Islet of Langerhans (tissue), 1 donor: ENCODE measurements at regions not wholly inside any gene's neighbourhood (a gene's known extent, or its start where the extent isn't known, plus 50 kb on each side); places are given as distances from the start of the nearest gene placed in this dataset.

Experiments used
- FAIRE-seq: peaks from one replicate; lab custom pipeline; 2011; peaks lifted over from hg19 to GRCh38; lab: Jason Lieb, UNC

DNA sequence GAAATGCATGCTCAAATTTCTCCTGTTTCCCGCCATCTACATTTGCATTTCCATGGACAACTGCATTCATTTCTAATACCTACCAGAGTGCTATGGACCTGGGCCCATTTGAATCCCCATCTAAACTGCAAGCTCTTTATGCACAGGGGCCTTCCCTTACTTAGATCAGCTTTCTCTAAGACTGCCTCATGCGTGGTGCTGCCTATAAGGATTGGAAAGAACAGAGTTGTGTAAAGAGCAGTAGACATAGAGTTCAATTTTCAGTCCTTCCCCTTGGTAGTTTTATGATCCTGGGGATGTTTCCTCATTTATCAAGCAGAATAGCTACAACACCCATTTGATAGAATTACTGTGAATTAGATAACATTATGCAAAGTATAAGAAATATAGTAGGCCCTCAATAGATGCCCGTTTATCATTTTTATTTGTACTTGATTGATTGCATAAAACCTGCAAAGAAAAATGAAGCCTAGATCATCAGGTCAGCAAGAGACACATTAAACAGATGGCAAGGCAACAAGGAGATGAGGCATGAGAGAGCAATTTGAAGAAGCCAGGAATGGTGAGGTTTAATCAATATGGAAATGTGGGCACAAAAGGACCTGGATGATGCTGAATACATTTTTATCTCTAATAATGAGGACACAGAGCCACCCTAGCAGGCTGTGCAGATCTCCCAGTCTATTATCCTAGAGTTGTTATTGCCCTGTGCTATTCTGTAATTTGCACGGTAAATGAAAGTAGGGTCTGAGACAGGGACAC, 359.7 kb downstream of the FAM181B start:
- FAIRE-seq, result no peak

DNA sequence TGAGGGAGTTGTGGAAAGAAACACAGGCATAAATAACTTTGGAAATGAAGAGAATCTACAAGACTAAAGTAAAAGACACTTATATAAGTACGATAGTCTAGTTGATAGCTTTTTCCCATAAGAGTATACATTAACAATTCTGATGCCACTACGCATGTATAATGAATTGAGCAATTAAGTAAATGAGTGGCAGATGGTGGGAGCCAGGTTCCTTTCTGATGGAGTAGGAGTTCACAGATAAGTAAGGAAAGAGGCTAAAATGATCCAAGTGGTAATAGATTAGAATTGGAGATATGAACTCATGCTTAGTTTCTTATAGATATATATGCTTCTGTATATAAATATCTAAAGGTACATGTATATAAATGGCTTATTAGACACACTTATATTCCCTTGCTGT, 368.3 kb downstream of the FAM181B start:
- FAIRE-seq, result no peak

DNA sequence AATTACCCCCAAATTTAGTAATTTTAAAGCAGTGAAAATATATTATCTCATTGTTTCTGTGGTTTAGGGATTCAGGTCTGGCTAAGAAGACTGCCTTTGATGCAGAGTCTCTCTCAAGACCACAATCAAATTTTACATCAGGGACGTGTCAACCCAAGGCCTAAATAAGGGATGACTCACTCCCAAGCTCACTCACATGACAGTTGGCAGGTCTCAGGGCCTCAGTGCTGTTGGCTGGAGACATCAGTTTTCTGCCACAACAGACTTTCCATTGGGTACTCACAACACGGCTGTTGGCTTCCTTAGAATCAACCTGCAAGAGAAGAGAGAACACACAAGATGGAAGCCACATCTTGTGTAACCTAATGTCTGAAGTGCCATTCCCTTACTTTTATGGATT, 377.3 kb downstream of the FAM181B start:
- FAIRE-seq, result no peak

DNA sequence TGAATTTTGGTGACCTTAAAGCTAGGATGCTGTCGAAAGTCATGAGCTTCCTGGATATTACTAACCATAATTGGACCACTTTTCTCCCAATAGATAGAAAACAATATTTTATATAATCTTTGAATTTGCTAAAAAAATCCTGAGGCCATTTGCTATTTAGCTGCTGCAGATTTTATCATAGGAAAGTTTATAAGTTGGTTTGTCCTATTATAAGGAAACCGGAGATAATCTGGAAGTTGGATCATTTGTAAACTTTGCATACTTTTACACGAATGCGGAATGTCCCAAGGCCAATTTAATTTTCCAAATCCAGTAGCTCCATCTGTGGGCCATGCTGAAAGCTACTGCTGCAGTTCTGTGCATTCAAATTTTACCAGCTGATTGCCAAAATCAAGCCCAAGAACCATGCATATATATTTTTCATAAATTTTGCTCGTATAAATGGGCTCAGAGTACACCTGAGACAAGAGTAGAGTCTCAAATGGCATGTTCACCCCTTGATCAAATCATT, 378.3 kb downstream of the FAM181B start:
- FAIRE-seq, result no peak

DNA sequence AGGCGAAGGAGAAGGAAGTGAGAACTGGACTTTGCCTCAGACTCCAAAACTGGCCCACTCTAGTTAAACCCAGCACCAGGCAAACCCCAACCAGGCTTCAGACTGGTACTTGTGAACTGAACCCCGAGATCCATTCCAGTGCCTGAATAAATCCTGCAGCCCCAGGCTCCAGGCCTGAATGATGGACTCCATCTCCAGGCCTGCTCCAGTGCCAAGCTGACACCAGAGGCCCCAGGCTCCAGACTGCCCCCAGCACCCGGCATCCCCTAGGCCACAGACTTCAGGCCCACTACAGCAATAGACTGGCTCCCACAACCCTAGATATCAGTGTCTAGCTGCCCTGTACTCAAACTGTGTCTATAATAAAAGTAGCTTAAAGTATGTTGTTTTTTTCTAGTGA, 406.8 kb downstream of the FAM181B start:
- FAIRE-seq, result no peak

DNA sequence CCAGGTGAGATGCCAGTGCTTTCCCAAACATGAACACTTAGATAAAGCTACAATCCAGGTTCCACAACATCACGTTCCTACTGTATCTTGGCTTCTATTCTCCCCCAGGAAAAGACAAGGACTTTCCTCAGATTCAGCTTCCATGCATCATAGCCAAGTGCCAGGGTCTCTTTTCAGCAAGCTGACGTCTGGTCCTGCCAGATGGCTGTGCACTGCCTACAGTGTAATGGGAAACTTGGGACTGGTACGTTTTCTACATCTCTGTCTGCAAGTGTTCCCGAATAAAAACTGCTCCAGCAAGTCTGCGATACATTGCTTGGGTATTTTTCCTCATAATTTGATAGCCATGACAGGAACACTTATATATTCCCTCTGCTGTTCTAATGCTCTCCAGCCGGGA, 412.5 kb downstream of the FAM181B start:
- no peak for FAIRE-seq

DNA sequence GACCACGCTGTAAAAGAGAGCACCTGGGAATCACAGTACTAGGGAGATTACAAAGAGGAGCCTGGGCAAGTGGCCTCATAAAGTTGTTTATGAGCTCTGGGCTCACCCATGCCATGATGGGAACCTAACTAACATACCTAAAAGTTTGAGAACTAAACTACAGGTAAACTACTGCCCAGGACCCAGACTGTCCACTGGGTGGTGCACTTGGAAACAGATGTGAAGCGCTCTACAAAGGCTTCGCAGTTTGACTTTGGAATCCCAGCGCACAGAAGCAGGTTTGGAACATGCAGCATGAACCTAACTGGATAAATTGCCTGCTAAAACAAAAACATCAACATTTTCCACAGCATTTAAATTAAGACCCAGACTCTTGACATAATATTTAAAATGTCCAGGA, 418.6 kb downstream of the FAM181B start:
- no peak for FAIRE-seq

DNA sequence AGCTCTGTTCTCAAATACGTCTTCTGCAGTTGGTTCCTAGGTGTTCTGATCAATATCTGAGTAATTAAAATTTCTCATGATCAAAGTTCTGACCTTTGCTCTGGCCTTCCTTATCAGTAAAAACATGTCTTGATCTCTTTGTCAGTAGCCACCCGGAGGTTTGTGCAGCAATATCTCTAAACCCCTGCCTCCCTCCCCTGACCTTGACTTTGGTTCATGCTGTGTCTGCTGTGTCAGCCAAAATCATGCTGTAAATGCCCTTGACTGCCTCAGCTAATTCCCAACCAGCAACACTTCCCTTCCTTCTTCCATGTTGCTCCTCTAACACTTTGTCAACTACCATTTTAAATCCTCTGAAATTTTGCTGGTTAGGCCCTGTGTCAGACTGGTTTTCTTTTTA, 424.7 kb downstream of the FAM181B start:
- no peak for FAIRE-seq

DNA sequence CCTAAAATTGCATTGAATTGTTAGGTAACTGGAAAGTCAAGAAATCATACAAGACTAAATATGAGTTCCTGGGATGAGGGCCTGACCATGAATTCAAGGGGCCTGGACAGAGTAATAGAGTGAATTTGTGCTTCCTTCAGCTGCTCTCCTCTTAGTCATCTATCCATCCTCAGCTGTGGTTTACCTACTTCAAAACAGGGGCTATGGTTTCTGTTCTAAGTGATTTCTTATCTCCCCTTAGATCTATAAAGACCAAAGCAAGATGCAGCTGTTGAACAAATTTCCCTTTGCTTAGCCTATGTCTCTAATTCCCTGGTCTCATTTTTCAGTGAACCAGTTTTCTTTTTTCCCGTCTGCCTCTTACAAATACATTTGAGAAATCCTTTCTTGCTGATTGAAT, 428.5 kb downstream of the FAM181B start:
- FAIRE-seq, result no peak

DNA sequence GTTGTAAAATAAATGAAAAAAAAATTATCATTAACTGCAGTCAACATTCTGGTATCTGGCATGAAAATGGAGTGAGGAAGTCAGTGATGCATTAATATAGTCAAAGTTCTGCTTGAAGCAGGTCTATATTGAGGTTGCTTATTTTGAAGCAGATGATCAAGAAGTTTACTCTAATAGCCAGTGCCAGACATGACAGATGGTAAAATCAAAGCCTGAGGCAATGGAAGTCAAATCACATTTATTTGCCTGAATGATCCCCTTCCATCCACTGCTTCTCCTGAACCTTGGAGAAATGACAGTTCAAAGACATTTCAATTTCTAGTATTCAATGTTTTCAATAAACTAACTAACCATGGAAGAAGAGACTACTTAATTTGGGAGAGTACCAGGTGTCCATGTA, 430.0 kb downstream of the FAM181B start:
- no peak for FAIRE-seq

DNA sequence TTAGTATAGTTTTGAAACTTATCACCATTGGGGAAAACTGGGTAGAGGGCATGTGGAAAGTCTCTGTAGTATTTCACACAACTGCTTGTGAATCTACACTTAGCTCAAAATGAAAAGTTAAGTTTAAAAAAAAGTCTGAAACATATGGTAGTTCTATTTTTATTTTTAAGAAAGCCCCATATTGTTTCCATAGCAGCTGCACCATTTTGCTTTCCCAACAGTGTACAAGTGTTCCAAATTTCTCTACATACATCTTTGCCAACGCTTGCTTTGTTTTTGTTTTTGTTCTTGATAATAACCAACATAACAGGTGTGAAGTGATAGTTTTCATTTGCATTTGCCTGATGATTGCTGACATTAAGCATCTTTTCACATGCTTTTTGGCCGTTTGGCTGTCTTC, 445.2 kb downstream of the FAM181B start:
- FAIRE-seq, result no peak

DNA sequence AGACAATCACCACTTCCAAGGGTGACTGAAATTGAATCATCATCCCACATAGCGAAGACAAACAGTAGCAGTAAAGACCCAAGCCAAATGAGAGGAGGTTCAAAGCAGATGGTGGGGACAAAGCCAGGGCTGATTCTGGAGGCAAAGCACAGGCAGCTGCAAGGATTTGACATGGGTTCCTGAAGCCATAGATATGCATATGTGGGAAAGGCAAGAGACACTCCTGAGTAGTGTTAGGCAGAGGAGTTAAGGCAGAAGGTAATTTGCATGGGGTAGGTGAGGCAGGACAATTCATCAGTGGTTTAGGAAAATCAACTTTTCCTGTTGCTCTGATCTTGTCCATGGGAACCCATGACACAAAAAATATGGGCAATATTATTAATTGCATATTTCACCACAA, 462.8 kb downstream of the FAM181B start:
- FAIRE-seq, result no peak

DNA sequence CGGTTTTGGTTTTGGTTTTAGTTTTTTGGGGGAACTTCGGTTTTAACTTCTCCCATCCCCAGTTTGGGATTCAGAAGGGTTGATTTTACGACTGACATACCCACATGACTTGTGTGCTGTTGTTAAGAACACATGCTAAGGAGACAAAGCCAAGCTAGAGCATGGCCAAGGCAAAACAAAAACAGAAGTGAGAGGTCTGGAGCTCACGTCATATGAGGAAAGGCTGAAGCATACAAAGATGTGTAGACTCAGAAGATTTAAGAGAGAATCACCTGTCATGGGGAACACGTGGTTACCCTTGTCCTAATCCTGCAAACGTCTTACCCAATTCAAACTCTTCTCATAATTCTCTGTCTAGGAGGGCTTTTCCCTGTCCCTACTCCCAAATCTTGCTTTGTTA, 465.0 kb downstream of the FAM181B start:
- FAIRE-seq, result no peak

DNA sequence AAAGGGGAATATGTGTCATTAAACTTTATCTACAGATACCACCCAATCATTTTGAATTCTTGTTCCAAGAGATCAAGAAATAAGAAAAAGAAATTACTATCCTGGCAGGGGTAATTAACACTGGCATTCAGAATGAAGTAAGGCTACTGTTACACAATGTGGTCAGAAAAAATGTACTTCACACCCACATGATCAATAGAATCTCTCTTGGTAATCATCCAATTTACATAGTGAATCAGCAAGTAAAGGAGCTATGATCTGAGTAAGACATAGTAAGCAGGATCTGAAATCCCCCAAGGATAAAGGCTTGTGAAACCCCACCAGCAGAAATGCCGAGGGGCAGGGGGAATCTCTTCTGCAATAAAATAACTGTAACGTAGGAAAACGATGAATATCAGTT, 466.5 kb downstream of the FAM181B start:
- FAIRE-seq, result no peak

DNA sequence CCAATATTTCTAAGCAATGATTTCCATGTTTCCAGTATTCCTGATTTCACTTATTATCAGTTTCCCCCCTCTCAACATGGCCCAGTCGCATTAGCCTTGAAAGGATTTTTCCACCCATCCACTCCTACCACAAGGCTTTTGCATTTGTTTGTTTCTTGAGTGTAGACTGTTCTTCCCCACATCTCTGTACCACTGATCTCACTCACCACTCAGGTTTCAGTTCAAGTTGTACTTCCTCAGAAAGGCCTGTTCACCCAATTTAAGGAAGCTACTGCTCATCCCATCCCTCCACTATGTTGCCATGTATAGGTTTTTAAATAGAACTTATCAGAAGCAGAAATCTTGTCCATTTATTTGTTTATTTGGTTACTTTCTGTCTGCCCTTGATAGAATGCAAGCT, 472.3 kb downstream of the FAM181B start:
- FAIRE-seq, result no peak

DNA sequence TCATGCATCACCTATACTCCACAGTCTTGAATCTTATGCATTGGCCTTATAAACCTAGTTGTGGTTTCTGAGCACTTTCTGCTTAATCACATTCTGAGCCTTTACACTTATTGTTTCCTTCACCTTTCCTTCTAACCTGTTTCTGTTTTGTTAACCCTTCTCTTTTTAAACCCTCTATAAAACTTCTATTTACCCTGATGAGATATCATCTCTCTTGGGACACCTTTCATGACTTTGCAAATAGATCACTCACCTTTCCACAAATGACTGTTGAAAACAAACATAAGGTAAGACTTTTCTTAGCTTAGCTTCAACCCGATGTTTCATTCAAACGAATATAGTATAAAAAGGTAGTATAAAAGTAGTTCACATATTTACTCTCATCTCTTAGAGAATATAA, 483.6 kb downstream of the FAM181B start:
- FAIRE-seq, result no peak

DNA sequence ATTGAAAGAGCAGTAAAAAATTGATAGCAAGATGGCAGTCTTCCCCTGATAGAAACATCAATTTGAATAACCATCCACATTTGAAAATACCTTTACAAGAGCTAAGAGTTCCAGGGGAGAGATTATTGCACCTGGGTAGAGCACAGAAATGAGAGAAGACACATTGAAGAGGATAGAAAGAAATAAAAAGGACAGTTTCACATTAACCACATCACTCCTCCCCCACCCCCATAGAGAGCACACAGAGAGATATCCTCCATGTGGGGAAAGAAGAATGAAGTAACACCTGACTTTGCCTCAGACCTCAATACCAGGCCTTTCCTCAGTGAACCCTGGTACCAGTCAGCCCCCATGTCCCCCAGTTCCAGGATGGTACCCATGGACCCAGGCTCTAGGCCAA, 486.7 kb downstream of the FAM181B start:
- no peak for FAIRE-seq

DNA sequence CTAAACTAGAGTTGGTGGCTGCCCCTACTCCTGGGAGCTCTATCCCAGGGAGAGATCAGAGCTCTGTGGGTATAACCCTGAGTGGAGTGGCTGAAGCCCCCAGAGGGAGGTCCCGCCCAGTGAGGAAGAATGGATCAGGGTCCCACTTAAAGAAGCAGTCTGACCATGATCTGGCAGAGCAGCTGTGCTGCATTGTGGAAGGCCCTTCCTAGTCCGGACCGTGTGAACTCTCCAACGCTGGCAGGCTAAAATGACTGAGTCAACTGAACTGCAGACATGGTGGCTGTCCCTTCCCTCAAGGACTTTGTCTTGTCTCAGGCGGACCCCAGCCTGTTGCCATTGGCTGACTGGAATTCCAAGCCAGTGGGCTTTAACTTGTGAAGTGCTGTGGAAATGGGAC, 494.2 kb downstream of the FAM181B start:
- FAIRE-seq, result no peak

DNA sequence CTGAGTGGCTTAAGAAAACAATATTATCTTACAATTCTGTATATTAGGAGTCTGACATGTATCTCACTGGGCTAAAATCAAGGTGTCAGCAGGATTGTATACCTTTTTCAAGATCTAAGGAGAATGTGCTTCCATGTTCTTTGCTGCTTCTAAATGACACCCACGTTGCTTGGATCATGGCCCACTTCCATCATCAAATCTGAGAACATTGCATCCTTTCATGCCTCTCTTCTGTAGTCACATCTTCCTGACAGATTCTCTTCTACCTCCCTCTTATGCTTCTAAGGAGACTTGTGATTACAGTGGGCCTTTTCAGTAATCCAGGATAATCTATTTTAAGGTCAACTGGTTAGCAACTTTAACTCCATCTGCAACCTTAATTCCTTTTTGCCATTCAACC, 499.4 kb downstream of the FAM181B start:
- FAIRE-seq, result no peak

DNA sequence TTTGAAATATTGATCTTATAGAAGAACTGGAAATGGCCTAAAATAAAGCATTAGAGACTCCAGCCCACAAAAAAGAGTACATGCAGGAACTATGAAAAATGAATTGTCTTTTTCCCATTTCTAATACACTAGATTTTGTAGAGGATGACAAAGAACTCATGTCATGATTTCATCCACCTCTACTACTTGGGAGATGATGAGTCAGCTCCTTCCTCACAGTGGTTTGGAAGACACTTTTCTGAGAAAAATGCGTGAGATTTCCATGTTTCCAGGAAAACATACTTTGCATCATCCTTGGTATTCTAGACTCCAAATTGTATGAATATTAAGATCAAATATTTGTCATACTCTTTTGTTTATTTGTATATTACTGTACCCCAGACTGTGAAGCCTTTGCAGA, 500.5 kb downstream of the FAM181B start:
- FAIRE-seq, result no peak

DNA sequence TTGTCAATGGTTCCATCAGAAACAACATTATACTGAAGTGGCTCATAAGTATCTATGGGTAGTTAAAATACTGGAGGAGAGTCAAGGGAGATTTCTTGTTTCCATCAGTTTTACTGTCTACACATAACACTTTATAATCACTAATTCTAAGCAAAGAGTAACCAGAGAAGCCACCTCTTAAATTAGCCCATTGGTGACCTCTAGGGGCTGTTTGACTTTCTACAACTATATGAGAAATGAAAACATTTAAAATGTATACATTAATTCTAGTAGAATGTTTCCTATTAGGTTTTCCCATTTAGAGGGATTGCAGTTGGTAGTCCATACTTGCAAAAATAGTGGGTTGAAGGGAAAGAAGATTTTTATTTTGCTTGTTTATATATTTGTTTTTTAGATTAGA, 504.3 kb downstream of the FAM181B start:
- FAIRE-seq, result peak; percentile 89

DNA sequence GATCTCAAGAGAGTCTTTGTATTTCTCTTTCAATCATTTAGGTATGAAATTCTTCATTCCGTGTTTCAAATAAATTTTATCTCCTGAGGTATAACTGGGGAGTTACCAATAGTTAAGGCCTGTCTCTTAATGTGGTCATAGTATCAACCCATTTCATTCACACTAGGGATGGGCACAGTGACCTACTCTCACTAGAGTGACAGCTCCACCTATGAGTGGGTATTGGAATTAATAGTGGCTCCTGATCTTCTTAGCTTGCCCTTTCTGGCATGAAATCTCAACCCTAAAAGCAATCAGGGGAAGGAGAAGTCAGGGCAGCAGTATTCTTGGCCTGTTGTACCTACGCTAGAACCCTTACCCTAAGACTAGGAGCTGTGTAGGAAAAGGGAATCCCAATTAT, 507.7 kb downstream of the FAM181B start:
- FAIRE-seq, result no peak

DNA sequence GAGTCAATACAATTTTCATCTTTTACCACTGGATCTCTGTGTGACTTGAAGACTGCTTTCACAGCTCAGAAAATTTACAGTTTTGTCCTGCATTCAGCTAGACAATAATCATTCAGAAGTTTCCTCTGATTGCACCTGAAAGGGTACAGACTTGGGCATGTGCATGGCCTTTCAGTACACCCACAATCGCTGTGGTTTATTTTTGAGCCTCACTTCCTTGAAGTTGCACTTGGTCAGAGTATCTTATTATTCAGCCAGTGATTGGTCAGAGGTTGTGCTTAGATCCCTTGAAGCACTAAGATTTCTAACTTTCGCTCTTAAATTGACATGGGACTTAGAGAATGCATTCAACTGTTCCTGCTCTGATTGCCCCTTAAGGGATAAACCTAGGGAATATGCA, 508.2 kb downstream of the FAM181B start:
- no peak for FAIRE-seq

DNA sequence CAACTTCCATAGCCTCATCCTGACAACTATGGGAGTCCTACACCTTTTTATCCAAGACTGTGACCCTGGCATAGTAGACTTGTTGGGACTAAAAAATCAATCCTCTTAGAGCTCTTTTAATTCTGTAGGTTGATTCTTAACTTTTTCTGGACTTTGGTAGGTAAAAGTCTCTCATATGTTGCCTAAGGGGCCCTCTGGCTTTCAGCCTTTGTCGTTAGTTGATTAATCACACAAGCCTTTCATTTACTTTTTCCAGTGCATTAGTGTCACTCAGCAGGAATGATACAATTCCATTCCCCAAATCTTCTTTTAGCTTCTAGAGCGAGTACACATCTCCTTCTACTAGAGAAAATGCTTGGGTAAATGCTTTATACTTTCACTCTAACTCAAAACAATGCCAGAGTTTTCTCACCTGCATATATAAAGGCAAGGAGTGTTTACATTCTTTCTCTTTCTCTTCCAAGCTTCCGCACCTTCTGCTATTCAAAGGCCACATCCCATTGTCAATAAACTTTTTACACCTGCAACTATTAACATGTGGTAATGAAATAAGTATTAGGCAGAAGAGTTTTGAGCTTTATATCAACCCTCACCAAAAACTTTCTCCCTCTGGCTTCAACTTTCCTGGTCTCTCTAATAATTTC, 516.6 kb downstream of the FAM181B start:
- FAIRE-seq, result no peak
